Astrocyte of the hippocampus (primary cell): ENCODE measurements at regions not wholly inside any gene's neighbourhood (a gene's known extent, or its start where the extent isn't known, plus 50 kb on each side); places are given as distances from the start of the nearest gene placed in this dataset.
A peak's percentile ranks its signal among the peaks of the same experiment; 100 is the strongest.

Source experiments
- DNase-seq: peaks from one replicate; pipeline ENCODE4 v3.0.0; 2011; ENCODE audit warnings: low read depth, low spot score

DNA sequence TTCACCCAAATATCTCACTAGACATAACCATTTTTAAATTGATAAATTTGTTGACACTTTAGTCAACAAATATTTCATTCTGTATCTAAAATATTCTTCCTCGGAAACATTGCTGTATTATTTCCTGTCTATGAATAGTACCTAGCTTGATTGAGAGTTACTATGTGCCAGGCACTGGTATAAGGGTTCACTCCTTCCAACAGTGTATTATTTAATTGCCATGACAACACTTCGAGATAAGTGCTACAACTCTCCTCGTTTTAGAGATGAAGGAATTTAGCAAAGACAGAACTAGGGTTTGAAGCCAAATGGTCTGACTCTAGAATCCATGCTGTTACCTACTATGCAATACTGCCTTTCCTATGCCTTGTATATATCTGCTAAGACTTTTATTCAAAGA is 287.2 kb downstream of the YTHDC2 start:
- no peak for DNase-seq

DNA sequence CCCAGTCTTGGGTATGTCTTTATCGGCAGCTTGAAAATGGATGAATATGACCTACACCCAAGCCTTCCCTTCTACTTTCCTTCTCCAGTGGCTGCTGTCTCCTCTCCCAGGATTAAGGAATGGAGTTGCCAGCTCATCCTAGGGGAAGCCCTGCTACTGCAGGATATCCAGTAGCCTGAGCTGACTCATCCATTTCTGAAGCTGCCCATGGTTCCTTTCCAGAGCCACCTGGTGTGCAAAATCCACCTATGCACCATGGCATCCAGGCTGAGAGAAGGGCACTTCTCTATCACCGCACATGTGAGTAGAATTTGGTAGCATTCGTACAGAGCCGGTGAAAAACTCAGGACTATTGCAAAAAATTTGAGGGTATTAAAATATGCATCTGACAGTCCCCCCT is 290.8 kb downstream of the YTHDC2 start:
- DNase-seq: no peak

DNA sequence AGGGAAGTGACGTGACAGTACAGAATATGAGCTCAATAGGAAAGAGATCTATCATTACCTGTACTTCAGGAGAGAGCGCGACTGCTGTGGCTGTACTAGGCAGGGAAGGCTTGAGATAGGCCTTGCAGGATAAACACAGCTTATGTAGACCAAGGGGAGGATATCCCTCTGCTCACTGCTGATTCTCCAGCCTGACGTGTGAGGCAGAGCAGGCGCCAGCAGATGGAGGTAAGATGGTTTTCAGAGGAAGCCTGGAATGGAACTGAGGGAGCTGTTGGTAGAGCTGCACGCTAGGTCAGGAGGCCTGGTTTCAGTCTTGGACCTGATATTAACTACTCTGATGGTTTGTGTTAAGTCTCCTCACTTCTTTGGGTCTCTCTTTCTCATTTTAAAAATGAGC is 291.4 kb downstream of the YTHDC2 start:
- no peak for DNase-seq

DNA sequence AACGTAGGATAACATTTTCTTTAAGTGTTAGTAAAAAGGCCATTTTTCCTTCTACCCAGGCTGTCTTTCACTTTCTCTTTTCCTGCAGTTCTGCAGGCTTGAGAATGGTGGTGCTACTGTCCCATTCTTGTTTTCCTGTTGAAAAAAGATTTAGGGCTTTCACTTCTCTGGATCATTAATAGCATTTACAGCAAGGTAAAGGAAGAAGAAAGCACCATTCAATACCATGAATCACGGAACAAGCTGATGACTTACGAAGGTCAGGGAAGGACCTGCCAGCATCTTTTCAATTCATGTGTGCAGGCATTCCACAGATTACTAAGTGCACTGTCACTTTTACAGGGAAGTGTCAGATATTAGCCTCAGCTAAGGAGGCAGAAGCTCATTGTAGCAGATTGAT is 292.8 kb downstream of the YTHDC2 start:
- DNase-seq: peak; percentile 58

DNA sequence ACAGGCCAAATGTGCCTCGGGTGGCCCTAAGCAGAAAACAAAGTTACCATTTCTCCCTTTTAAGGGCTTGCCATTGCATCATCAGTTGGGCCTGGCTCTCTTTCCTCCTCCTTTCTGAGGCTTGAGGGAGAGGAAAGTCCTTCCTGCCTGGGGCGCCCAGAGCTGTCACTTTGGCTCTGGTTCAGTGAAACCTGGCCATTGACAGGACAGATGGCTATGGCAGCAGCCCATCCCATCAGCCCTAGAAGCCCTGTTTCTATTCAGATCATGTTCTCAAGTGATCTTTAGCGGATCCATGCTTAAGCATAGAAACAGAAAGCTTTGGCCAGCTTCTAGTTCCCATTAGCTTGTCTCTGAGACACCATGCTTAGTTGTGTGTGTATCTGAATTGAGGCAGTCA is 293.4 kb downstream of the YTHDC2 start:
- peak; percentile 36 for DNase-seq

DNA sequence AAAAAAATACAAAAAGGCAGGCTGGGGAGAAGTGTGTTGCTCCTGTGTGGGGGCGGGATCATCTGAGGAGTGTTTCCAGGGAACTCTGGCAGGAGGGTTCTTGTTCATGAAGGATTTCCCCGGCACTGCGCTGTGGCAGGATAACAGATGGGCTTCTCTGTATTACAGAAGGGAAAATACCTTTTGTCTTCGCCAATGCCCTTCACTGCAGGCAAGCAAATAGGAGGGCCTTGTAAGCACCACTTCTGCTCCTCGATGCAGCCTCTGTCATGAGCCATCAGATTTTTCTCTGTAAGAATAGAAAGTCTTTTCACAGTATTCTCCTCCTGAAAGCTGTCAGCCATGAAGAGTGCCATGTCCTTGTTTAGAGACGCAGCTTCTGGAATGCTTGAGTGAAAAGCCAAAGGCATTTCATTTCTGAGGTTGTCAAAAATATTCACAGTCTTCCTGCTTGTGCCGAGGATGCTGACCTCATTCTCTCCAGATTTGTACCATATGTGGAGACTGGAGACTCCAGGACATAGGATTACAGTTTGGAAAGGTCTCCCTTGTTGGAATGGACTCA is 294.0 kb downstream of the YTHDC2 start:
- peak; percentile 30 for DNase-seq

DNA sequence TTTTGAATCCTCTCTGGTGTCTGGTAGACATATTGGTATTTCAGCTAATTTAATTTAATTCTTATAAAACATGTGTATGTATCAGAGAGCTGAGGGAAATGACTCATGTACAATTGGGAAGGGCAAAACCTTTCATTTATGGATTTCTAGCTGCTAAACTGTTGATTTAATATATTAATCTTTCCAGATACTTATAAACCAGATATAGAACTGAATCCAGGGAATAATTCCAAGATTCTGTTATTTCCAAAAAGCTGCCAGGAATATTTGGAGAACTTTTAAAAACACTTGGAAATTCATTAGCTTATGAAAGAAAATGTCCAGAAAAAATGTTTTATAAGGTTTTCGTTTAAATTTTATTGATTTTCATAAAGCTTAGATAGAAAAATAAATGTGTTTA is 295.5 kb downstream of the YTHDC2 start:
- DNase-seq: no peak

DNA sequence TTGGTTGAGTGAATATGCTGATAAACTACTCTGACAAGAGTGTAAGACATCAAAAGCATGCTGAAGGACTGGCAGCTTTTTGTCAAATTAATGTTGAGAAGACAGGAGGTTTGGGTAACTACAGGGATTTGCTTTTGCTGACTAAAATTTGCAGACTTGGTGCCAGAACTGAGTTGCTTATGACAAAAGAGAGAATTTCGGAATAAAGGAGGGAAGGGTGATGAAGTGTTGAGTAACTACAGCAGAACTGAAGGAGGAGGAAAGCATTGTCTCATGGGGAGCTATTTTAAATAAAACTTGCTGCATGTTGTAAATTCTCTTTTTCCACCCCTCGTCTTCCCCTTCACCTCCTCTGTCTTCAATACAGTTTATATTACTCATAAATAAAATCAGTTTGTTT is 296.1 kb downstream of the YTHDC2 start:
- DNase-seq: no peak

DNA sequence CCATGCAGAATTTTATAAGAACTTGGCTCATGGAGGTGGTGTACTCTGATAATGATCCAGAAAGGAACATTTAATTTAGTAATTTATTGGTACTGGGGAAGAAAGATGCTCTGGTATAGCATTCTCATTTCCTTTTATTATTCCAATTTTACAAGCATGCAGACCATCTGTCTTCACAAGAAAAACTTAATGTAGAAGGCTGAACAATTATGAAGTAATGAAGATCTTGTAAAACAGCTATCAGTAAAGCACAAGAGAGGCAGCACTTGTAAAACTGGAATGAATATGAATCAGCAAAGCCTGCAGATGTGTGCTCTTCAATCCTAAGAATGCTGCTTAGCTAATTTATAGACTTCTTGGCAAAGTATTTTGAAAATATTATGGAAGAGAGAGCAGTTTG is 300.0 kb downstream of the YTHDC2 start:
- DNase-seq: no peak

DNA sequence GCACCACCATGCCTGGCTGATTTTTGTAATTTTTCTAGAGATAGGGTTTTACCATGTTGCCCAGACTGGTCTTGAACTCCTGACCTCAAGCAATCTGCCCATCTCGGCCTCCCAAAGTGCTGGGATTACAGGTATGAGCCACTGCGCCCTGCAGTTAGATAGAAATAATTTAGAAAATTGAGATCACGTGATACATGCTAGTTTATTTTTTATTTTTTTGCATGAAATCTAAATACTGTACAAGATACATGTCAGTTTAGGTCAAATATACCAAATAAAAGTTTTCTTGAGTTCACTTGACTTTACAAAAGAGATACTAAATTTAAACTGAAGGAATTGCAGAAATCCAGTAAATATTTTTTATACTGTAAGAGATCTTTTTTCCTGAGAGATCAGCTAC is 304.2 kb downstream of the YTHDC2 start:
- DNase-seq: no peak

DNA sequence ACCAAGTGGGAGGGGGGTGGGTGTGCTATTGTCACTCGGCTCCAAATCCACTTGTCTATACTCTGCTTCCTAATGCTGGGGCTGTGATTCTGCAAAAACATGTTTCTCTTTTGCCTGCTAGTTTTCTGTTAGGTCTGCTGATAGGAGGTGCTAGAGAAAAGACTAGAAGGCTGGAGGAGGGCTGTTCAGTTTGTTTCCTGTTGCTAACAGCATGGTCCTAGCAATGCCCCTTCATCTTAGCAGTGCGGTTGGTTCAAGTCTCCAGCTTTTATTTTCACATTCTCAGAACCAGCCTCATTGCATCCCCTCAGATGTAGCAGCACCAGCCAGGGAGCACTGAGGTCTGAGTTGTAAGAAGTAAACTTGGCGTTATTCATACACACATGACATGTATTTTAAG is 310.2 kb downstream of the YTHDC2 start:
- no peak for DNase-seq

DNA sequence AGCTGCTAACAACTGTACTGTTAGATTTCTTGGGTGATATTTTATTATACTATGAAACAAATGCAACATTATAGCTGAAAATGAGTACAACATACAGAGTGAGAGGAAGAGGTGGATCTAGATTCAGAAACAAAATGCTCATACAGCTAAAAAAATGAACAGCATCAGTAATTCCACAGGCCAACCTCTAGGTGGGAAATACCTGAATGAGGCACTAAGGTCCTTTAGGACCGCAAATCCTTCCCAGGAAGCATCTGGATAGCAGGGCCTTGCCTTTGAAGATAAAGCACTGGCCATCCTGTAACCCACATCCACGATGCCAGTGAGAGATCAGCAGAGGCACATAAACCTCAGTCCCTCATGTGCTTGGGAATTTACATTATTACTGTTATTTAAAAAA is 310.8 kb downstream of the YTHDC2 start:
- DNase-seq: no peak

DNA sequence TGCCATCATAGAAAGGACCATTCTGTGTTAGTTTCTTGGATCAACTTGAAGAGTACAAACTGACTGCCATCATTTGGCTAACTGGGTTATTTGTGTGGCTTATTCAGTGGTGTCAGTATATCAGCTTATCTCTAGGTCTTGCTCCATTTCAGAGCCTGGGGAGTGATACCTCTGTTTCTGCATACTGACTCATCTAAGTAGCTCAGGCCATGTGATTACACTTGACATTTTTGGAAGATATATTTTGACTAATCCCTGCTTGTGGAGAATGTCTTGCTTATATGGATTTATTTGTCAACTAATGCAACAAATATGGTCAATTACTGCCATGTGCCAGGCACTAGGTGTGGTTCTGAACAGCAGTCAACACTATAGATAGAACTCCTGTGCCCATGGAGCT is 311.7 kb downstream of the YTHDC2 start:
- DNase-seq: no peak

DNA sequence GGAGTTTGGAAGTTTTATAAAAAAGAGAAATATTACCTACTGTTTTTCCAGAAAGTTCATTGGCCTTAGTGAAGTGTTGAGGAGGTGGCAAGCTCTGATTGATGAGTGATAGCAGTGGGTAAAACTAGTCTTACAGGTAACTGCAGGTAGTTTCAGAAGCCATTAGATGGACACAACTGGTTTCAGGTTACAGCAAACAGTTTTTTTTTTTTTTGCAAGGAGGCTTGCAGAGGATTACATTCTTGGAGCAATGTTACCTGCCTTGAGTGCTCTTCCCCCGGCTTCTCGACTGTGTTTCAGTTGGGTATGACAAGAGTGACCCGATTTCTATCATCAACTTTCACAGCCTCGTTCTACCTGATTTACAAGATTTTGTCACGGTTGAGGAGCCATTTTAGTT is 333.4 kb downstream of the YTHDC2 start:
- no peak for DNase-seq

DNA sequence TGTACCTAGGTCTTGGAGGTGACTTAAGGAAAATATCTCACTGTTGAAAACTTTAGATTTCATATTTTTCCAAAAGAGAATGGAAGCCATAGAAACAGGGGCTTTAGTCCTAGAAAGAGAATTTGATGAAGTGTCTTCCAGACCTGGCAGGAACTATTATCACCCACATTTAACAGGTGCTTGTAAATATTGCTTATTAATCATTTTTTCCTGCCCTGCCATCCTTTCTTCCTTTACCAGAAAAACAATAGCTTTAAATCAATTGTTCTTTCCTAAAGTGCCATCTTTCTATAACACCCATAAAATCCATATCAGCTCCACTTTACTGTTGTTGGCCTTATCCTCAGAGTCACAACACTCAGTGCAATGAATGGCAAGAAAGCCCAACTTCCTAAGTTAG is 350.9 kb downstream of the YTHDC2 start:
- DNase-seq: no peak

DNA sequence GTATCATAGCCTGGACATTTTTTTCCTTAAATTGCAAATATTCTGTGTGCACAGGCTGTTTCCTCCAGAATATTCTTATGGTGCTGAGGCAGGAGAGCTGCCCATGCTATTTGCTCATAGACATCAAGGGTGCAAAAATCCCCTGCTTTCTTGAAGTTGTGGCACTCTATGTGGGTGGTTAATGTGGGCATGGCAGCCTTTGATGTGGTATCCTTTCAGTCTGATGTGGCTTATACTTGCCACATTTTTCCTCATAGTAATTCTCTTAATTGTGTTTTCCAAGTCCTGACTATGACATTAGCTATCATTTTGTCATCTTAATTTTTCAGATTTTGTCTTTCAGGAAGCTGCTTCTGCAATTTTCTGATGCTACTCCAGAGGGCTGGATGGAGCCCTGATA is 353.3 kb downstream of the YTHDC2 start:
- no peak for DNase-seq

DNA sequence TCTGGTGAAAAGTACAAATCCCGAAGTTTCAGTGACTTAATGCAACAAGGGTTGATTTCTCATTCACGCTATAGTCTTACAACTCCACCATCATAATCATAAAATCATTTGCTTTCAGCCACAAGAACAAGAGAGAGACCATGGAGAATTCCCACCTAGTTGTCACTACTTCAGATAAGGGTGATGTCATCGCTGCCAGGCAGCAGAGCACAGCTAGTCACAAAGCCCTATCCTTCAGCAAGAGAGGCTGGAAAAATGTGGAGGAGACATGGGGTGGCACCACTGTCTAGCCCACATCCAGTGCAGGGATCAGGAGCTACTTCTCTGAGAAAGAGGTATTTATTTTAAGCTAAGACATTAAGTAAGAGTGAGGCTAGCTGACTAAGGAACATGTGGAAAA is 356.1 kb downstream of the YTHDC2 start:
- no peak for DNase-seq

DNA sequence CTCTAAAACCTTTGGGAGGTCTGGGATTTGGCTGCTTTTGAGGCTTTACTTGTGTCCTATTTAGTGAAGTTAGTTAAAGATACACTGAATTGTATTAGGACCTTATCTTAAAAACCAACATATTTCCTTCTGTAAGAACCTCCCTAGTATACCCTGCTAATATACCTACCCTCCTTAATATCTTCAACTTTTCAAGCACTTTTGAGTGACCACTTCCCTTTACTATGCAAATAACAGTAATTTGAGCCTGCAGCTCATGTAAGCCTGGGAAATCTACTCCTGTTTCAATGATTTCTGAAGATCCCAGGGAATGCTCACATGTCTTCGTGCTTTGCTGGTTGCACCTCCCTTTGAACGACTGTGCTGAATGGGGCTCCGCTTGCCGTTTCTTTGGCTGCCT is 358.5 kb downstream of the YTHDC2 start:
- no peak for DNase-seq

DNA sequence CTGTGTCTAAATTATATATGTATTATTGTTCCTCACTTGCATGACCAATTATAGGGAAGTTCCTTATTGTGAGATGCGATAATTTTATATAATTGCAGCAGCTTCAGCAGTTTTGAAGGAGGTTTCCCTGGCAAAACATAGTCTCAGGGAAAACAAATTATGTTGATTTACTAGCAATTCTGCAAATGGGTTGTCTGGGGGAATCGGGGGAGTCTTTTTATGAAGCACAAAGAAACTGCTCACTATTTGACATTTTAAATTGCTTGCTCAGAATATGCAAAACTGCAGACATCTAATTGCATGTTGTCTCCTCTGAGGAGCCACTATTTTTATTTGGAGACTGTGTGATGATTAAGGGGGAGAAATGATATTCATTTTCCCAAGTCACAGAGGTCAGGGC is 361.6 kb downstream of the YTHDC2 start:
- DNase-seq: no peak

DNA sequence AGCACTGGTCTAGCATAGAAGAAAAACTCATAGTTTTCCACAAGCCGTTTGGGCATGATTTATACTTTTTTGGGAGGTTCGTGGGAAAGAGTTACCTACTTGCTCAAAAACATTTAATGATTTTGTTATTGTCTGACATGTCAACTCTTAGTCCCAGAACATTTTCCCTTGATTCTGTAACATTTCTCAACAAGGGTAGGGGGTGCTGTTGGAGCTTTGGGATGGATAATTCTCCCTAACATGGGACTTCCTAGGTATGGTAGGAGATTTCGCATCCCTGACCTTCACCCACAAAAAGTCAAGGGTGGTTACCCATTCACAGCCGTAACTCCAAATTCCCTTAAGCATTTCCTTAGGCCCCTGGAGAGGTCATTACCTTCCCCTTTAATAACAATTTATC is 378.0 kb downstream of the YTHDC2 start:
- no peak for DNase-seq

DNA sequence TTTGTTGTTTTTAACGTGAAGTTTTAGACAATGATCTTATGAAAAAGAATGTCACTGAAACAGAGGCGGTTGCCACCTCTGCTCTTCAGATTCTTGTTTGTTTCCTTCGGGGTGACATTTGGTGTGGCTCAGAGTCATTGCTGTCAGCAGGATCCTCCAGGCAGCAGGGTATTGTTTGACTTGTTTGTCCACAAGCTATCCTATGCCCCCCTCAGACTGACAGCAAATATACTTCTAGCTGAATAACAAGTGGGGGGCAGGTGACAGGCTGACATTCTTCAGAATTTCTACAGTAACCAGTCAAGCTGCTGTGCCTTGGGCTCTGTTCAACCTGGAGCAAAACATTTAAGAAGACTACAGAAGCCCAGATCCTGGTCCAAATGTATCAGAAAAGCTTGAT is 383.3 kb downstream of the YTHDC2 start:
- no peak for DNase-seq

DNA sequence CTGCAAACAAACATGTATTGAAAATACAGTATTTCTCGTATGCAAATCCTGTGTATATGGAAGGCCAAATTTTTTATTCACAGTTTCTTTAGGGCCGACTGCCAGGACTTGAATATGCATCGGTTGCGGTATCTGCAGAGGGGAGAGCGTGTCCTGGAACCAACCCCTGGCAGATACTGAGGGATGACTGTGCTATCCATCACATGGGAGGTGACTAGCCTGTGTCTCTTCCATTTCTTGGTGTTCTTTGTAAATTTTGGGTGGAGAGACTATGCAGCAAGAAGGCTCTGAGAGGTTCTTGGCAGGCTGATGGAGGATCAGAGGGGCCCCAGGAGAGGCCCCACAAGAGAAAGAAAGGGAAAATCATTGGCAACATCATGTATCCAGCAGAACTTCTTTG is 384.3 kb downstream of the YTHDC2 start:
- DNase-seq: no peak

DNA sequence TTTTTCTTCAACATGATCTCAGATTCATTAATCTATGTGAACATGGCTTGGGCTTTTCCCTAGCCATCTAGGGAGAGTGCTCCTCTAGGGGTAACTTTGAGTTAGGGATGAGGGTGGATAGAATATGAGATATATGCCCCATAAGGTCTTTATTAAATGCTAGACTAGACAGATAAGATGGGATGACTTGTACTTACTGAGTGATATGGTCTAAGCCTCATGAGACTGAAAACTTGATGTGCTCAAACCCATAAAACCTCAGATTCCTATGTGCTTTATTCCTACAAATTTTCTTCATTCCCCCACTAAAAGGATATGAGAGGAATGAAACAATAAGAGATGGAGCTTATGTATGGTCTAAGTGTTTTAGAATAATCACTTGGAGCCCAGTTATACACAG is 386.6 kb downstream of the YTHDC2 start:
- no peak for DNase-seq

DNA sequence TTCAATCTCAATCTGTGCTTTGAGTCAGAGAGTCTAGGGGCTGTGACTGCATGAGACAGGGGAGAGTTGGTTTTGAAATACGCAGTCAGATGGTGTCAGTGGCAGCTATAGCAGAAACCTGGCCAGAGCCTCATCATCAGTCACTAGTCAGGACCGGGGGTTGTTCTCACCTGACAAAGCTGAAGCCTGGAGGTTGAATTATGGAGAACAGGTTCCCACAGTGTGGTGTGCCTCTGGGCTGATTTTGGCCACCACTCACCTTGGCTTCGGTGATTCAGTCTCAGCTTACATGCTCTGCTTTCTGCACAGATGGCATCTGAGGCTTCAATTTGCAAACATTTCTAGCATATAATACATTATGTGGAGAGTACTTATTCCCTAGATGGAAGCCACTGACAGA is 387.3 kb downstream of the YTHDC2 start:
- no peak for DNase-seq

DNA sequence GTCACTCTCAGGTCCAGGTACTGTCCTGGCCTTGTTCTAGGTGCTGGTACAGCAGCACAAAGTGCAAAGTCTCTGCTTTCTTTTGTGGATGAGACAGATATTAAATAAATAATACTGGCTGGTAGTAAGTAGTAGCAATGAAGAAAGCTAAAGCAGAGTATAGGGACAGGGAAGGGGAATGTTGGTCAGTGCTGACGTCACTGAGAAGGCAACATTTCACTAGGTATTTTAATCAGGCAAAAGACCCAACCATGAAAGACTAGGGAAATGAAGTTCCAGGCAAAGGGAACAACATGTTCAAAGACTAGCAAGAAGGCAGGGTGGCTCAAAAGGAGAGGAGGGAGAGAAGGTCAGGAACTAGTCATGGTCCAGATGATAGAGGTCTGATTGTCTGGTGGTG is 388.2 kb downstream of the YTHDC2 start:
- DNase-seq: no peak
